ENCODE measurements at regions not wholly inside any gene's neighbourhood (a gene's known extent, or its start where the extent isn't known, plus 50 kb on each side); places are given as distances from the start of the nearest gene placed in this dataset.

- TF ChIP-seq EZH2 (IDR thresholded peaks at IDR 0.05; ENCODE audit: low read depth) (no peak), CTCF (conservative IDR thresholded peaks at IDR 0.05) (no peak)
- Histone ChIP-seq H3K36me3 (ENCODE audit: low read depth) (no peaks in the 10 kb centered on the region), H3K4me2 (no peak overlapping the region), H2AFZ (no peak overlapping the region), H3K4me1 (replicated peaks; ENCODE audit: insufficient read depth) (no peaks in the 10 kb centered on the region), H4K20me1 (ENCODE audit: insufficient read depth) (no peaks in the 10 kb centered on the region), H3F3A (ENCODE audit: insufficient read depth, low read depth) (no peaks in the 10 kb centered on the region), H3K9me2 (ENCODE audit: insufficient read depth) (no peaks in the 10 kb centered on the region), H3K27ac (no peak overlapping the region), H3K9me3 (ENCODE audit: insufficient read depth, low read depth) (0 out of 2 replicates have a peak, but pooled peaks cover 6% of the 10 kb centered on the region), H3K27me3 (ENCODE audit: insufficient read depth, low read depth) (no peaks in the 10 kb centered on the region), H3K4me3 (no peak overlapping the region), H3K79me2 (ENCODE audit: low read depth) (no peaks in the 10 kb centered on the region)
- POLR2A ChIA-PET (ENCODE audit: unreplicated experiment): no interaction called here
- CTCF ChIA-PET: no interaction called here
- no TSS peak for BruUV-seq (replicated peaks)
- DNase-seq: no peak
- intact Hi-C loops (cut with micrococcal nuclease; ENCODE audit: unreplicated experiment): no loop called here
Measured at GRCh38 chr9:118324706-118325105, 620.5 kb downstream of the TLR4 start.

- Histone ChIP-seq H3K4me1 (replicated peaks; ENCODE audit: insufficient read depth) (no peaks in the 10 kb centered on the region), H4K20me1 (ENCODE audit: insufficient read depth) (no peaks in the 10 kb centered on the region), H3K9me3 (ENCODE audit: insufficient read depth, low read depth) (0 out of 2 replicates have a peak, but pooled peaks cover 6% of the 10 kb centered on the region), H3K27me3 (ENCODE audit: insufficient read depth, low read depth) (no peaks in the 10 kb centered on the region), H3K4me3 (no peak overlapping the region), H2AFZ (no peak overlapping the region), H3F3A (ENCODE audit: insufficient read depth, low read depth) (no peaks in the 10 kb centered on the region), H3K36me3 (ENCODE audit: low read depth) (no peaks in the 10 kb centered on the region), H3K9me2 (ENCODE audit: insufficient read depth) (no peaks in the 10 kb centered on the region), H3K79me2 (ENCODE audit: low read depth) (no peaks in the 10 kb centered on the region), H3K4me2 (no peak overlapping the region), H3K27ac (no peak overlapping the region)
- TF ChIP-seq CTCF (conservative IDR thresholded peaks at IDR 0.05): no peak
- no peak for TF ChIP-seq EZH2 (IDR thresholded peaks at IDR 0.05; ENCODE audit: low read depth)
- no TSS peak for BruUV-seq (replicated peaks)
- DNase-seq: no peak
- intact Hi-C loops (cut with micrococcal nuclease; ENCODE audit: unreplicated experiment): no loop called here
- ChIA-PET POLR2A (ENCODE audit: unreplicated experiment) (no interaction called here), CTCF (no interaction called here)
Measured at GRCh38 chr9:118325757-118326156, 621.6 kb downstream of the TLR4 start.

DNA sequence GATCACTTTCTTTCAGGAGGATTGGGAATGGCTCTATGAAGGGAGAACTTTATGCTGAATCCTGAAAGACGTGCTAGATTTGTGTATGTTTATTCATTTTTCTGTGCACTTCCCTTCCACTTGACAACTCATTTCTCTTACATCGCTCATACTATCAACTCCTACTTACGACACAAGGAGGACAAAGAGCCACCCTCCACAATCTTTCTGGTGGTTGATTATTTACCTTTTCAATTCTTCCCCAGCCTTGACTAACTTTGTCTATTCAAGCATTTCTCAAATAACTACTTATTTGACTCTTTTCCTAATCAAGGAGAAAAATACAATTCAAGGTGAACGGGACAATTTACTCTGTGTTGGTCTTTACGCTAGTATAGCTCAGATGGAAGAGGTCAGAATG, 622.1 kb downstream of the TLR4 start:
- no peak overlapping the region for H3K4me2 ChIP-seq
- no TSS peak for BruUV-seq (replicated peaks)
- H3K9me2 ChIP-seq (ENCODE audit: insufficient read depth): no peaks in the 10 kb centered on the region
- intact Hi-C loops (cut with micrococcal nuclease; ENCODE audit: unreplicated experiment): no loop called here
- ChIA-PET CTCF (no interaction called here), POLR2A (ENCODE audit: unreplicated experiment) (no interaction called here)
- 0 out of 2 replicates have a peak, but pooled peaks cover 6% of the 10 kb centered on the region for H3K9me3 ChIP-seq (ENCODE audit: insufficient read depth, low read depth)
- H3K4me3 ChIP-seq: no peak overlapping the region
- TF ChIP-seq CTCF (conservative IDR thresholded peaks at IDR 0.05): no peak
- TF ChIP-seq EZH2 (IDR thresholded peaks at IDR 0.05; ENCODE audit: low read depth): no peak
- no peak overlapping the region for H2AFZ ChIP-seq
- no peaks in the 10 kb centered on the region for H3K27me3 ChIP-seq (ENCODE audit: insufficient read depth, low read depth)
- DNase-seq: no peak
- H3K4me1 ChIP-seq (replicated peaks; ENCODE audit: insufficient read depth): no peaks in the 10 kb centered on the region
- no peaks in the 10 kb centered on the region for H3K36me3 ChIP-seq (ENCODE audit: low read depth)
- H3F3A ChIP-seq (ENCODE audit: insufficient read depth, low read depth): no peaks in the 10 kb centered on the region
- no peak overlapping the region for H3K27ac ChIP-seq
- H3K79me2 ChIP-seq (ENCODE audit: low read depth): no peaks in the 10 kb centered on the region
- no peaks in the 10 kb centered on the region for H4K20me1 ChIP-seq (ENCODE audit: insufficient read depth)
